ENCODE measurements at regions not wholly inside any gene's neighbourhood (a gene's known extent, or its start where the extent isn't known, plus 50 kb on each side); places are given as distances from the start of the nearest gene placed in this dataset.

- no peak for TF ChIP-seq ZNF219 (CRISPR knock-in tag; IDR thresholded peaks at IDR 0.05; ENCODE audit: borderline replicate concordance)
- no peak for TF ChIP-seq TEAD4 (CRISPR knock-in tag; IDR thresholded peaks at IDR 0.05)
- TF ChIP-seq ZSCAN18 (CRISPR knock-in tag; IDR thresholded peaks at IDR 0.05): no peak
- no peak for TF ChIP-seq TCF7 (CRISPR knock-in tag; IDR thresholded peaks at IDR 0.05; ENCODE audit: low read depth)
- TF ChIP-seq FOXP4 (CRISPR knock-in tag; IDR thresholded peaks at IDR 0.05): no peak
- no peak for TF ChIP-seq IRF2 (CRISPR knock-in tag; IDR thresholded peaks at IDR 0.05; ENCODE audit: borderline replicate concordance, low read depth)
- no peak for TF ChIP-seq ATF6 (CRISPR knock-in tag; IDR thresholded peaks at IDR 0.05)
- TF ChIP-seq ZNF138 (CRISPR knock-in tag; conservative IDR thresholded peaks at IDR 0.05): no peak
- no peak for TF ChIP-seq FOXJ3 (CRISPR knock-in tag; IDR thresholded peaks at IDR 0.05; ENCODE audit: borderline replicate concordance)
- no peak for TF ChIP-seq ESRRA (CRISPR knock-in tag; IDR thresholded peaks at IDR 0.05; ENCODE audit: borderline replicate concordance)
- no peak for TF ChIP-seq NFYB (CRISPR knock-in tag; conservative IDR thresholded peaks at IDR 0.05; ENCODE audit: low read depth)
Observed at GRCh38 chrX:1909419-1910206, 294.8 kb downstream of the ASMT start (continued).

GRCh38 chrX:1910207-1910470 lies 295.3 kb downstream of the ASMT start:
- peaks cover 9% of the 10 kb centered on the region for H3K27me3 Mint-ChIP-seq (ENCODE audit: low read depth)
- ATAC-seq: no peak
- H3K9me3 Mint-ChIP-seq: peaks cover 6% of the 10 kb centered on the region
- POLR2A ChIA-PET: no interaction called here
- no peak overlapping the region for H3K27ac Mint-ChIP-seq
- no peak for DNase-seq (ENCODE audit: low spot score)
- H3K4me1 Mint-ChIP-seq: peaks cover 15% of the 10 kb centered on the region
- no peak overlapping the region for H3K4me3 Mint-ChIP-seq
- CTCF ChIA-PET: no interaction called here
- no peaks in the 10 kb centered on the region for H3K36me3 Mint-ChIP-seq
- TF ChIP-seq ZNF423 (CRISPR knock-in tag; IDR thresholded peaks at IDR 0.05) (no peak), GABPB1 (CRISPR knock-in tag; IDR thresholded peaks at IDR 0.05) (no peak), ZNF512 (CRISPR knock-in tag; IDR thresholded peaks at IDR 0.05; ENCODE audit: borderline replicate concordance) (no peak), EMX1 (CRISPR knock-in tag; IDR thresholded peaks at IDR 0.05) (no peak), ZNF263 (CRISPR knock-in tag; IDR thresholded peaks at IDR 0.05; ENCODE audit: low read depth) (no peak), RELA (CRISPR knock-in tag; IDR thresholded peaks at IDR 0.05; ENCODE audit: borderline replicate concordance) (no peak), ATF6 (CRISPR knock-in tag; IDR thresholded peaks at IDR 0.05) (no peak), ELF4 (CRISPR knock-in tag; IDR thresholded peaks at IDR 0.05; ENCODE audit: low read depth) (no peak), ZNF425 (CRISPR knock-in tag; conservative IDR thresholded peaks at IDR 0.05) (no peak), CTCF (IDR thresholded peaks at IDR 0.05) (no peak), IRF2 (CRISPR knock-in tag; IDR thresholded peaks at IDR 0.05; ENCODE audit: borderline replicate concordance, low read depth) (no peak), KAT7 (CRISPR knock-in tag; IDR thresholded peaks at IDR 0.05; ENCODE audit: borderline replicate concordance) (no peak), ERG (CRISPR knock-in tag; IDR thresholded peaks at IDR 0.05) (no peak)
